MM.1S (cell line): ENCODE measurements at regions not wholly inside any gene's neighbourhood (a gene's known extent, or its start where the extent isn't known, plus 50 kb on each side); places are given as distances from the start of the nearest gene placed in this dataset.

Experiments
- DNase-seq: peaks from one replicate; pipeline ENCODE4 v3.0.0-alpha.2; 2015
- H2AFZ ChIP-seq: fragments of 300-600 bp; sonication (generic); 2 replicates; pipeline ENCODE4 v1.6.0; 2016; ENCODE audit warnings: antibody characterized with exemption, low read length
- H3F3A ChIP-seq: fragments of 300-600 bp; sonication (generic); 2 replicates; pipeline ENCODE4 v1.6.1; 2016; ENCODE audit warnings: mild to moderate bottlenecking, antibody characterized with exemption, low read length, moderate library complexity, mixed read lengths; ENCODE audit not compliant: insufficient read depth
- H3K27ac ChIP-seq: fragments of 300-600 bp; sonication (generic); 2 replicates; pipeline ENCODE4 v1.5.1; 2016; ENCODE audit warnings: mild to moderate bottlenecking, low read length
- H3K27me3 ChIP-seq: fragments of 300-600 bp; sonication (generic); replicated peaks from 2 replicates; pipeline ENCODE4 v1.6.0; 2016; ENCODE audit warnings: low read length; ENCODE audit not compliant: insufficient read depth
- H3K36me3 ChIP-seq: fragments of 300-600 bp; sonication (generic); replicated peaks from 2 replicates; pipeline ENCODE4 v1.6.1; 2016; ENCODE audit warnings: mild to moderate bottlenecking, low read length, mixed read lengths; ENCODE audit not compliant: insufficient read depth
- H3K4me1 ChIP-seq: fragments of 300-600 bp; sonication (generic); 2 replicates; pipeline ENCODE4 v1.6.1; 2016; ENCODE audit warnings: low read length, mixed read lengths
- H3K4me2 ChIP-seq: fragments of 300-600 bp; sonication (generic); 2 replicates; pipeline ENCODE4 v1.6.0; 2016; ENCODE audit warnings: low read depth, low read length
- H3K4me3 ChIP-seq: fragments of 300-600 bp; sonication (generic); 2 replicates; pipeline ENCODE4 v1.5.1; 2016; ENCODE audit warnings: low read length, mixed read lengths
- H3K79me2 ChIP-seq: fragments of 300-600 bp; sonication (generic); 2 replicates; pipeline ENCODE4 v1.6.1; 2016; ENCODE audit warnings: mixed run types, low read length, mixed read lengths
- H3K9ac ChIP-seq: fragments of 300-600 bp; sonication (generic); 2 replicates; pipeline ENCODE4 v1.6.1; 2016; ENCODE audit warnings: low read length, mixed read lengths
- H3K9me2 ChIP-seq: fragments of 300-600 bp; sonication (generic); replicated peaks from 2 replicates; pipeline ENCODE4 v1.6.1; 2016; ENCODE audit warnings: mild to moderate bottlenecking, low read length, mixed read lengths; ENCODE audit not compliant: insufficient read depth
- H3K9me3 ChIP-seq: fragments of 300-600 bp; sonication (generic); replicated peaks from 2 replicates; pipeline ENCODE4 v1.6.1; 2016; ENCODE audit warnings: mild to moderate bottlenecking, low read length, mixed read lengths; ENCODE audit not compliant: insufficient read depth
- H4K20me1 ChIP-seq: fragments of 300-600 bp; sonication (generic); 2 replicates; pipeline ENCODE4 v1.6.1; 2016; ENCODE audit warnings: mild to moderate bottlenecking, low read length, moderate library complexity, mixed read lengths; ENCODE audit not compliant: insufficient read depth
- CTCF ChIP-seq: fragments of 300-600 bp; sonication (generic); IDR thresholded peaks from 2 replicates; pipeline ENCODE4 v1.5.1; 2016; ENCODE audit warnings: antibody characterized with exemption, low read length, mixed read lengths
- EZH2 ChIP-seq: fragments of 300-600 bp; sonication (generic); optimal IDR thresholded peaks from 2 replicates; pipeline ENCODE3; 2017; ENCODE audit warnings: low read depth, mild to moderate bottlenecking, antibody characterized with exemption, low read length, mixed read lengths
- EZH2phosphoT487 ChIP-seq: fragments of 300-600 bp; sonication (generic); IDR thresholded peaks from 2 replicates; pipeline ENCODE4 v1.6.1; 2018; ENCODE audit warnings: antibody characterized with exemption, low read length

GRCh38 chr7:86976958-86977357, 82.5 kb downstream of the ELAPOR2 start:
- no peak overlapping the region for H3K4me2 ChIP-seq
- no peaks in the 10 kb centered on the region for H4K20me1 ChIP-seq
- no peak overlapping the region for H2AFZ ChIP-seq
- TF ChIP-seq EZH2phosphoT487 (no peak), EZH2 (no peak), CTCF (no peak)
- no peaks in the 10 kb centered on the region for H3K79me2 ChIP-seq
- no peaks in the 10 kb centered on the region for H3K27me3 ChIP-seq
- H3F3A ChIP-seq: peaks cover 3% of the 10 kb centered on the region; the same call in 1 of the 2 replicates
- peaks cover 27% of the 10 kb centered on the region for H3K4me1 ChIP-seq
- H3K9ac ChIP-seq: no peak overlapping the region
- no peak overlapping the region for H3K27ac ChIP-seq
- H3K9me3 ChIP-seq: no peaks in the 10 kb centered on the region
- H3K36me3 ChIP-seq: no peaks in the 10 kb centered on the region
- no peak for DNase-seq
- no peaks in the 10 kb centered on the region for H3K9me2 ChIP-seq
- H3K4me3 ChIP-seq: no peak overlapping the region

- Histone ChIP-seq H2AFZ (no peak overlapping the region), H3K9me3 (no peaks in the 10 kb centered on the region), H3F3A (peaks cover 3% of the 10 kb centered on the region; the same call in 1 of the 2 replicates), H3K27me3 (no peaks in the 10 kb centered on the region), H4K20me1 (no peaks in the 10 kb centered on the region), H3K9me2 (no peaks in the 10 kb centered on the region), H3K4me2 (no peak overlapping the region), H3K79me2 (no peaks in the 10 kb centered on the region), H3K9ac (no peak overlapping the region), H3K4me1 (peaks cover 33% of the 10 kb centered on the region), H3K36me3 (no peaks in the 10 kb centered on the region), H3K27ac (no peak overlapping the region), H3K4me3 (no peak overlapping the region)
- DNase-seq: no peak
- TF ChIP-seq EZH2phosphoT487 (no peak), CTCF (no peak), EZH2 (no peak)
These were observed 83.5 kb downstream of the ELAPOR2 start for GRCh38 chr7:86975914-86976313.

DNA sequence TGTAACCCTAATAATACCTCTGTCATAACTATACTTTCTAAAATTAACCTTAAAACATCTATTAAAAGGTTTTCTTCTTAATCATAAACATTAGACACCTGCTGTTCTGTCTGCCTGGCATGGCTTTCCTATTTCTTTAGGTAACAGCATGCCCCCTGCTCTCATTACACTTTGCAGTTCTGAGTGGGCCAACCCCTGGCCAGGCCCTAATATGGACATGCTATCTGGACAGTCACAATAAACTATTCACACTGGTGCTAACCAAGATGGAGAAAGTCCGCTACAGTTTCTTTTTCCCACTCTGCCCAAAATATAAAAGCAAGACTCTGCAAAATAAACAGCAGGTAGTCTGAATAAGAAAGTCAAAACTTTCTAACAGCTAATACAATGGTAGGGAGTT, 84.0 kb downstream of the ELAPOR2 start:
- no peaks in the 10 kb centered on the region for H3K9me3 ChIP-seq
- no peak overlapping the region for H2AFZ ChIP-seq
- H3K27ac ChIP-seq: no peak overlapping the region
- no peaks in the 10 kb centered on the region for H3K79me2 ChIP-seq
- H3K9me2 ChIP-seq: no peaks in the 10 kb centered on the region
- no peaks in the 10 kb centered on the region for H4K20me1 ChIP-seq
- H3K36me3 ChIP-seq: no peaks in the 10 kb centered on the region
- TF ChIP-seq EZH2 (no peak), CTCF (no peak), EZH2phosphoT487 (no peak)
- H3K4me2 ChIP-seq: no peak overlapping the region
- no peak overlapping the region for H3K4me3 ChIP-seq
- H3F3A ChIP-seq: peaks cover 3% of the 10 kb centered on the region; the same call in 1 of the 2 replicates
- DNase-seq: no peak
- H3K9ac ChIP-seq: no peak overlapping the region
- peaks cover 30% of the 10 kb centered on the region for H3K4me1 ChIP-seq
- H3K27me3 ChIP-seq: no peaks in the 10 kb centered on the region
